PC-3 (cell line): ENCODE measurements at regions not wholly inside any gene's neighbourhood (a gene's known extent, or its start where the extent isn't known, plus 50 kb on each side); places are given as distances from the start of the nearest gene placed in this dataset.

Experiments used
- EZH2 ChIP-seq: fragments of 300-600 bp; sonication (generic); IDR thresholded peaks from one replicate; pipeline ENCODE4 v1.6.1; 2017; ENCODE audit warnings: antibody characterized with exemption, mild to moderate bottlenecking, low read length; ENCODE audit not compliant: unreplicated experiment
- EZH2phosphoT487 ChIP-seq: fragments of 300-600 bp; sonication (generic); IDR thresholded peaks from 2 replicates; pipeline ENCODE4 v1.6.1; 2018; ENCODE audit warnings: mild to moderate bottlenecking, antibody characterized with exemption, low read length, borderline replicate concordance
- TF ChIP-seq, protein P1 (sequence below): fragments of 300-600 bp; sonication (generic); conservative IDR thresholded peaks from 2 replicates; pipeline ENCODE4 v1.5.1; 2017; ENCODE audit warnings: antibody characterized with exemption, low read depth, mild to moderate bottlenecking, low read length

- TF ChIP-seq EZH2 (no peak), EZH2phosphoT487 (no peak)
- TF ChIP-seq, protein P1, sequence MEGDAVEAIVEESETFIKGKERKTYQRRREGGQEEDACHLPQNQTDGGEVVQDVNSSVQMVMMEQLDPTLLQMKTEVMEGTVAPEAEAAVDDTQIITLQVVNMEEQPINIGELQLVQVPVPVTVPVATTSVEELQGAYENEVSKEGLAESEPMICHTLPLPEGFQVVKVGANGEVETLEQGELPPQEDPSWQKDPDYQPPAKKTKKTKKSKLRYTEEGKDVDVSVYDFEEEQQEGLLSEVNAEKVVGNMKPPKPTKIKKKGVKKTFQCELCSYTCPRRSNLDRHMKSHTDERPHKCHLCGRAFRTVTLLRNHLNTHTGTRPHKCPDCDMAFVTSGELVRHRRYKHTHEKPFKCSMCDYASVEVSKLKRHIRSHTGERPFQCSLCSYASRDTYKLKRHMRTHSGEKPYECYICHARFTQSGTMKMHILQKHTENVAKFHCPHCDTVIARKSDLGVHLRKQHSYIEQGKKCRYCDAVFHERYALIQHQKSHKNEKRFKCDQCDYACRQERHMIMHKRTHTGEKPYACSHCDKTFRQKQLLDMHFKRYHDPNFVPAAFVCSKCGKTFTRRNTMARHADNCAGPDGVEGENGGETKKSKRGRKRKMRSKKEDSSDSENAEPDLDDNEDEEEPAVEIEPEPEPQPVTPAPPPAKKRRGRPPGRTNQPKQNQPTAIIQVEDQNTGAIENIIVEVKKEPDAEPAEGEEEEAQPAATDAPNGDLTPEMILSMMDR, result no peak
Measured at GRCh38 chr6:163739966-163740365, 325.4 kb downstream of the QKI start.
